ENCODE measurements at regions not wholly inside any gene's neighbourhood (a gene's known extent, or its start where the extent isn't known, plus 50 kb on each side); places are given as distances from the start of the nearest gene placed in this dataset.

- no peak for TF ChIP-seq TAF1 (IDR thresholded peaks at IDR 0.05; ENCODE audit: low read depth, low read length)
- TF ChIP-seq POLR2A (IDR thresholded peaks at IDR 0.05; ENCODE audit: low read depth, low read length) = no peak
These were observed 144.6 kb downstream of the ATP23 start for GRCh38 chr12:58086006-58086405.
